Activated CD4-positive, alpha-beta T cell treated with anti-CD3 and anti-CD28 coated beads for 48 hours (primary cell): ENCODE measurements at regions not wholly inside any gene's neighbourhood (a gene's known extent, or its start where the extent isn't known, plus 50 kb on each side); places are given as distances from the start of the nearest gene placed in this dataset.
"Not testable (repeated sequence)": the region's sequence is repeated elsewhere in the genome, so short reads cannot be mapped to it uniquely, and the experiment has no call there.

ENCODE experiments used
- DNase-seq: peaks from one replicate; pipeline ENCODE4 v3.0.0-alpha.2; 2020

DNA sequence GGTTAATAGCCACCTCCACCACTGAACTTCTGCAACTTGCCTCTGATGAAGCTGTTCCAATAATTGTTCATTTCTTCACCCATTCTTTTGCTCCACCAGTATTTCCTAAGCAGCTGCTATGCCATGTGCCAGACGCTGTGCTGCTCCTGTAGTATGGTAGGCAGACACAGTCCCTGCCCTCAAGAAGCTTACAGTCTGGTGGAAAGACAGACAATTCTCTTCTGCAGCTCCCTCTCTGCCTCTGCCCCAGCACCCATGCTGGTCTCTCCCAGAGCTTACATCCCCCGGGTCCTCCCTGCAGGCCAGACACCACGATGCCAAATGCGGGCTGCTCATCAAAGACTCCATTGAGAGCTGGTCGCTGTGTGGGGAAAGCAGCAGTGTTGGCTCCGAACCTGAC, 111.6 kb upstream of the ESRRB start:
- DNase-seq: no peak

- peak; percentile 21 for DNase-seq
Measured at GRCh38 chr14:76267322-76268046, 108.5 kb upstream of the ESRRB start.

DNA sequence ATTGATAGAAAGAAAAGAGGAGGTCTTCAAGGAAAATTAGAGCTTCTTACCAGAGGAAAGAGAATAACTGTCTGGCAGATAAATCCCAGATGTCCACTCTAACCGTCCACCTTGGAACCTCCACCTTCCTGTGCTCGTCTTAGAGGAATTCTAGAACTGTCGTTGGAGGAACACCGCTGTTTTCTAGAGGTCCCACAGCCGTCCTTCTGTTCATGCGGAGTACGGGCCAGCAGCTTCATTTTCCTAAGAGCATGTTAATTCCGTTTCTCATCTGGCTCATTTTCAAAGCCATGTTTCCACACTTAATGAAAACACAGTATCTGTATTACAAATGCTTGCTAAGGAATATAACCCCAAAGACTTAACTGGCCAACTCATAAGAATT, 107.9 kb upstream of the ESRRB start:
- no peak for DNase-seq

DNA sequence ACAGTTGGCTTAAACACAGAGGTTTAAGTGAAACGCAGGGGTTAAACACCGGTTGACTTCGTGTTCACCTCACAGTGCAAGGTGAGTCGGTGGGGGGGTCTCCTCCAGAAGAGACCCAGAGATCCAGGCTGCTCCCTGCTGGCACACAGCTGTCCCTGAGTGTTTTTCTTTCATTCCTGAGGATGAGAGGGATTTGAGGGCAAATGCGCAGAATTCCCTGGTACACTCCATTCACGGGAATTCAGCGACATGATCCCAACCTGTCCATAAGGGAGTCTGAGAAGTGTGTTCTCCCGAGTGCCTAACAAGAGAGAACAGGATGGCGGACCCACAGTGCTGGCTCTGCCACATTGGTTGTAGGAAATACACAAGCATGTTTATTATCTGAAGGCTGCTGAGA, 107.2 kb upstream of the ESRRB start:
- DNase-seq: no peak

DNA sequence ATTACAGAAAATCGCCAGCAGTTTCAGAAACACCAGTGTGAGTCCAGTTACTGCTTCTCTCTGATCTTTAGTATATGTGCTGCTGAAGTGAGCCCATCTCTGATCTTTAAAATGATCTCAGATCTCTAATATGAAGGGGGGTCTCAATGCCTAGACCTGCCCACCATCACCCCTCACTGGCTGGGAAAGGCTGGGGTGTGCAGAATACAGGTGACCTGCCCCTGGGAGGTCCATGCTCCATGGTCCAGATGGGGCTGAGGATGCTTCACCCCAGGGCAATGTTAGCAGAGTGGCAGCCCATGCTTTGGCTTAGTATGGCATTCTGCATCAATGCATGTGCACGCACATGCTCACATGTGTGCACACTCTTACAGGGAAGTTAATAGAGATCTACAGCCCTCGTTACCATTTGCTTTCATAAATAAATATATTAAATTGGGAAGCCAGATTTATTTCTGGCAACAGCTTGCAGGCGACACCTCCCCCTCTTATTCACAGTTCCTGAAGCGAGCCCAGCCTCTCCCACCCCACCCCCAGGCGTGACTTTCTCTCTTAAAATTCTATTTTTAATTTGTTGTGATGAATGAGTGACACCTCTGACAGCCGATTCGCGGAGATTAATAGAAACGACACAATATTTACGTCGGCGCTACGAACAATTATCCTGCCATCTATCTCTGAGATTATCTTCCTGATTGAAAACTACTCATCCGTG, 104.7 kb upstream of the ESRRB start:
- no peak for DNase-seq

GRCh38 chr14:76272349-76272748, 103.6 kb upstream of the ESRRB start:
- DNase-seq: no peak

- no peak for DNase-seq
Measured at GRCh38 chr14:76272774-76273173, 103.2 kb upstream of the ESRRB start.

GRCh38 chr14:76273346-76273745, 102.6 kb upstream of the ESRRB start:
- no peak for DNase-seq

GRCh38 chr14:76274324-76274723, 101.6 kb upstream of the ESRRB start:
- DNase-seq: no peak

GRCh38 chr14:76277586-76278130, 98.3 kb upstream of the ESRRB start:
- no peak for DNase-seq

GRCh38 chr14:76280221-76280620, 95.7 kb upstream of the ESRRB start:
- no peak for DNase-seq

- no peak for DNase-seq
Measured at GRCh38 chr14:76282581-76282980, 93.4 kb upstream of the ESRRB start.

DNA sequence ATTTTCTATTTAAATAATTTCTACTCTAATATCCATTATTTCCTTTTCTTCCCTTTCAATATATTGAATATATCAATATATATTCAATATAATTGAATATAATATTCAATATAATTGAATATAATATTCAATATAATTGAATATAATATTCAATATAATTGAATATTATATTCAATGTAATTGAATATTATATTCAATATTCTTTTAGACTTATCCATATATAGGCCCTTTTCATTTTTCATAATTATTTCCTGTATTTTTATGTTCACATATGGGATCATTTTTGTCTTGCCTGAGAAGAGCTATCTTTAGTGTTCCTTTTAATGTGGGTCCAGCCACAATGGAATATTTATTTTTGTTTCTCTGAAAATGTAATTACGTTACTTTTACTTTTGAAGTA, 88.9 kb upstream of the ESRRB start:
- no peak for DNase-seq

DNA sequence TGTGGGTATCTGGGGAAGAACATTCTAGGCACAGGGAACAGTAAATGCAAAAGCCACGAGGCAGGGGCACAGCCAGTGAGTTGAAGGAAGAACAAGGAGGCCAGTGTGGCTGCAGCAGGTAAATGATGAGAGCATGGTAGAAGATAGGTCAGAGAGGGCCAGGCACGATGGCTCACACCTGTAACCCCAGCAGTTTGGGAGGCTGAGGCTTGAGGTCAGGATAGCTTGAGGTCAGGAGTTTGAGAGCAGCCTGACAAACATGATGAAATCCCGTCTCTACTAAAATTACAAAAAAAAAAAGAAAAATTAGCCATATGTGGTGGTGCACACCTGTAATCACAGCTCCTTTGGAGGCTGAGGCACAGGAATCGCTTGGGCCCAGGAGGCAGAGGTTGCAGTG, 86.7 kb upstream of the ESRRB start:
- DNase-seq: no peak

GRCh38 chr14:76292561-76292960, 83.4 kb upstream of the ESRRB start:
- DNase-seq: no peak

- no peak for DNase-seq
Measured at GRCh38 chr14:76293221-76293620, 82.7 kb upstream of the ESRRB start.

DNA sequence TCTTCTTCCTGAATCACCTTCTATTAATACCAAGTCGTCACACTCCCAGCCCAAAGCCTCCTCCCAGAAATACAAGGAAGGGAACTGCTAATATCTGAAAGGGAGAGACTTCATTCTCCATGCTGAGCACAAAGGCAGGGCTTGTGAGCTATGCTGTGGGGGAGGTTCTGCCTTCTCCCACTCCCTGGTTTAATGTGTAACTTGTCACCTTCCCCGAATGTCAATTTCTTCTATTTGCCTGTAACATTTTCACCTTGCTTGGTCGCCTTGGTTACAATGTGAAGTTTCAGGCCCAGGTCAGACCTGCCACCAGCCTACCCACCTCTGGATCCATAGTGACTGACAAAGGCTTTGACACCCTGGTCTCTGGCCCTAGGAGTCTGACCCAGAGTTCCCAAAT, 82.0 kb upstream of the ESRRB start:
- no peak for DNase-seq

DNA sequence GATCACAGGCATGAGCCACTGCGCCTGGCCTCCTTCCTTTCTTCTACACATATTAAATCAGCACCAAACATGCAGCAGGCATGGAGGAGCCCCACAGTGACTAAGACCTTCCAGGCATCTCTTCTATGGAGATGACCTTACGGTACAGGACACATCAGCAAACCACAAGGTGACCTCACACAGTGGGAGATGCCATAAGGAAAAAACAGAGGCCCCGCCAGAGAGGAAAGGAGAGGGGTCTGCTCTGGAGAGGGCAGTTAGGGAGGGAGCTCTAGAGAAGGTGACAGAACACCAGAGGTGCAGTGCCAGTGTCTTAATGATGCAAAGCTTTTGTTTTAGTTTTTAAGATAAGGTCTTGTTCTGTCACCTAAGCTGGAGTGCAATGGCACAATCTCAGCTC, 81.1 kb upstream of the ESRRB start:
- no peak for DNase-seq

DNA sequence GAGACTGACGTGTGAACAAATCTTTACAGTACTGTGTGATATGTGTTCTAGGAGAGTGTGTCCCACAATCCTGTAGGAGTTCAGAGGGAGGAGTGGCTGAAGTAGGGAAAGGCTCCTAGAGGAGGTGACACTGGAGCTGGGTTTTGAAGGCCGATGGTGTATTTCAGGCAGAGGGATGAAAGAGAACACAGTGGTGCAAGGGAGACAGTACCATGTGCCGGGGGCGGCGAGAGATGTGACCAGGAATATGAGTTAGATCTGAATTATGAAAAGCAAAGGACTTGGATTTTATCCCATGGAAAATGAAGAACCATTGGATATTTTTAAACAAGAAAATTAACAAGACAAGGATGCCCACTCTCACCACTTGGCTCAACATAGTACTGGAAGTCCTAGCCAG, 77.0 kb upstream of the ESRRB start:
- DNase-seq: no peak

DNA sequence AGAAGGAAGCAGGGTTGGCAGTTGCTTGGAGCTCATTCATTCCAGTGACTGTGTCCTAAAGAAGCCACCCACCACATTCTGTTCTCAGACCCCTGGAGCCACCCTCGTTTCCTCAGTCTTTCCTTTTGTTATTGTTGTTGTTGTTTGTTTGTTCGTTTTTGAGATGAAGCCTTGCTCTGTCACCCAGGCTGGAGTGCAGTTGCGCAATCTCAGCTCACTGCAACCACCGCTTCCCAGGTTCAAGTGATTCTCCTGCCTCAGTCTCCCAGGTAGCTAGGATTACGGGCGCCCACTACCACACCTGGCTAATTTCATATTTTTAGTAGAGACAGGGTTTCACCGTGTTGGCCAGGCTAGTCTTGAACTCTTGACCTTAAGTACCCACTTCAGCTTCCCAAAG, 72.7 kb upstream of the ESRRB start:
- DNase-seq: not testable (repeated sequence)

DNA sequence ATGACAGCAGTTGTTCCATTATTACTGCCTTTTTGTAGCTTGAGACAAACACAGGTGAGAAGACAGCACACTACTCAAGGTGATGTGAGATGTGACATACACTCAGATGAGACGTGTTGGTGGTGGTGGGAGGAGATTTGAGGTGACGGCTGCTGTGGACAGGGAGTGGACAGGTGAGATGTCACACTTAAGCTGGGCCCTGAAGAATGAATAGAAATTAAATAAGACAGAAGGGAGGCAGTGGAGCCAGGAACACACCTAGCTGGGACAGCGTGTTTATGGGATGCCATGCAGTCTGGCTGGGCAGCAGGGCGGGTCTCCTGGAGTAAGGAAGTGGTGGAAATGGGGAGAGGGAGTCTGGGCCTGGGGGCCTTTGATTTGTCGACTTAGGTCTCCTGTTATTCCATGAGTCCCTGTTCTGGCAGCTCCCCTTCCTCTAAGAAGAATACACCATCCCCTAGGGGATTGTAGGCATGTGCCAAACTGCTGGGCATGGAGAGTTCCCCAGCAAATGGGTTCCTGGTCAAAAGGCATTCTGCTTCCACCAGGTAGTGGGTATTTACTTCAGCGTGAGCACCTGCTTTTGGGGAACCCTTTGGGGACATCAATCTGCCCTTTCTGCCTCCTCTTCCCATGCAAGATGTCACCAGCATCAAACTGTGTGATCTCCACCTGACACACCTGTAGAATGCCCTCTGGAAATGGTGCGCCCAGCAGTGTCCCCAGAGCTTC, 71.2 kb upstream of the ESRRB start:
- no peak for DNase-seq

- no peak for DNase-seq
Measured at GRCh38 chr14:76305268-76305826, 70.6 kb upstream of the ESRRB start.

DNA sequence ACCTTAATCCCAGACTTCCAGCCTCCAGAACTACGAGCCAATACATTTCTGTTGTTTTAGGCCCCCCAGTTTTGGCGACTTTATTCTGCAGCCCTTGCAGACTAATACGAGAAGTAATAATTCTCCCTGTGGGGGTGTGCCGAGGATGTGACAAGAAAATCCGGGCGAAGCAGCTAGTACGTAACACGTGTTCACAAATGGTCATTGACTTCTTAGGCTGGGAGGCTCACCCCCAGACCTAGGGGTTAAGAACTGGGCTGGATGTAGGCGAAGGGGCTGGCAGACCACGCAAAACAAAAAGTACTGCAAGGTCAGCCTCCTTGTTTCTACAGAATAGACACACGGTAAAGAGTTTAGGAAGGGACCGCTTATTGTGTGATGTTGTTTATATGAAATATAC, 69.8 kb upstream of the ESRRB start:
- DNase-seq: no peak
